T47D (cell line): ENCODE measurements at regions not wholly inside any gene's neighbourhood (a gene's known extent, or its start where the extent isn't known, plus 50 kb on each side); places are given as distances from the start of the nearest gene placed in this dataset.

ENCODE experiments used
- DNase-seq, 2 experiments: peaks; one replicate each; pipeline versions ENCODE4 v3.0.0 to v3.0.0-alpha.2; 2011 to 2012; ENCODE audit warnings: low read depth in 1 of 2, low spot score in 1 of 2
- JUND ChIP-seq: IDR thresholded peaks from 2 replicates; pipeline ENCODE4 v1.6.1; 2012; ENCODE audit warnings: low read depth
- in situ Hi-C: cut with HindIII; loops from 2 replicates; pipeline ENCODE4 v1.10.0; 2016; ENCODE audit warnings: low sequenced_read_pairs, low pct_unique_long_range_greater_than_20kb

- no peak for TF ChIP-seq JUND
- no peak for DNase-seq
- in situ Hi-C loops, result no loop called here
These were observed 126.5 kb upstream of the ABCA1 start for GRCh38 chr9:105054491-105054890.

GRCh38 chr9:105055917-105056316, 128.0 kb upstream of the ABCA1 start:
- TF ChIP-seq JUND, result no peak
- DNase-seq, result no peak
- in situ Hi-C loops, result no loop called here

GRCh38 chr9:105057551-105057950, 129.6 kb upstream of the ABCA1 start:
- TF ChIP-seq JUND, result no peak
- no peak for DNase-seq
- in situ Hi-C loops, result no loop called here

GRCh38 chr9:105059252-105059651, 131.3 kb upstream of the ABCA1 start:
- no peak for TF ChIP-seq JUND
- in situ Hi-C loops, result no loop called here
- no peak for DNase-seq

- in situ Hi-C loops, result no loop called here
- DNase-seq, result no peak
- TF ChIP-seq JUND, result no peak
These were observed 134.4 kb upstream of the ABCA1 start for GRCh38 chr9:105062222-105062855.

- in situ Hi-C loops, result no loop called here
- DNase-seq, result peak in 1 of 2 experiments; percentile 59
- no peak for TF ChIP-seq JUND
These were observed 136.5 kb upstream of the ABCA1 start for GRCh38 chr9:105064248-105065097.

- in situ Hi-C loops, result no loop called here
- no peak for TF ChIP-seq JUND
- DNase-seq, result no peak
These were observed 137.4 kb upstream of the ABCA1 start for GRCh38 chr9:105065098-105066088.

- DNase-seq, result no peak
- in situ Hi-C loops, result no loop called here
- no peak for TF ChIP-seq JUND
These were observed 138.4 kb upstream of the ABCA1 start for GRCh38 chr9:105066275-105066865.

- no peak for DNase-seq
- TF ChIP-seq JUND, result no peak
- in situ Hi-C loops, result no loop called here
These were observed 140.1 kb upstream of the ABCA1 start for GRCh38 chr9:105067895-105068580.

GRCh38 chr9:105069285-105069684, 141.3 kb upstream of the ABCA1 start:
- DNase-seq, result no peak
- in situ Hi-C loops, result no loop called here

GRCh38 chr9:105069696-105070095, 141.7 kb upstream of the ABCA1 start:
- in situ Hi-C loops, result no loop called here
- TF ChIP-seq JUND, result no peak
- DNase-seq, result no peak

More at GRCh38 chr9:105069285-105069684, 141.3 kb upstream of the ABCA1 start:
- no peak for TF ChIP-seq JUND
